Large intestine (tissue), 3 donors: ENCODE measurements at regions not wholly inside any gene's neighbourhood (a gene's known extent, or its start where the extent isn't known, plus 50 kb on each side); places are given as distances from the start of the nearest gene placed in this dataset.

ENCODE experiments used
- DNase-seq, 2 donors: peaks; one replicate each; pipeline versions ENCODE4 v3.0.0 to v3.0.0-alpha.2; 2013
- H3K27ac ChIP-seq: one replicate; pipeline ENCODE4 v1.5.1; 2013; ENCODE audit warnings: low read length
- H3K27me3 ChIP-seq: 2 replicates; pipeline ENCODE4 v1.6.1; 2013; ENCODE audit warnings: low read length; ENCODE audit not compliant: control insufficient read depth, insufficient read depth
- H3K36me3 ChIP-seq: 2 replicates; pipeline ENCODE4 v1.6.1; 2013; ENCODE audit warnings: low read length; ENCODE audit not compliant: control insufficient read depth, insufficient read depth
- H3K4me1 ChIP-seq: one replicate; pipeline ENCODE4 v1.6.1; 2013; ENCODE audit warnings: low read length; ENCODE audit not compliant: control insufficient read depth, insufficient read depth
- H3K4me3 ChIP-seq: one replicate; pipeline ENCODE4 v1.5.1; 2013; ENCODE audit warnings: low read length
- H3K9me3 ChIP-seq: one replicate; pipeline ENCODE4 v1.6.1; 2013; ENCODE audit warnings: mild to moderate bottlenecking, low read depth, low read length, moderate library complexity; ENCODE audit not compliant: control insufficient read depth
- WGBS: methylation state at CpG from one replicate; pipeline ENCODE4 v1.1.5; 2013; ENCODE audit warnings: low lambda C conversion rate; ENCODE audit not compliant: insufficient coverage; 5-methylcytosine and 5-hydroxymethylcytosine counted together

DNA sequence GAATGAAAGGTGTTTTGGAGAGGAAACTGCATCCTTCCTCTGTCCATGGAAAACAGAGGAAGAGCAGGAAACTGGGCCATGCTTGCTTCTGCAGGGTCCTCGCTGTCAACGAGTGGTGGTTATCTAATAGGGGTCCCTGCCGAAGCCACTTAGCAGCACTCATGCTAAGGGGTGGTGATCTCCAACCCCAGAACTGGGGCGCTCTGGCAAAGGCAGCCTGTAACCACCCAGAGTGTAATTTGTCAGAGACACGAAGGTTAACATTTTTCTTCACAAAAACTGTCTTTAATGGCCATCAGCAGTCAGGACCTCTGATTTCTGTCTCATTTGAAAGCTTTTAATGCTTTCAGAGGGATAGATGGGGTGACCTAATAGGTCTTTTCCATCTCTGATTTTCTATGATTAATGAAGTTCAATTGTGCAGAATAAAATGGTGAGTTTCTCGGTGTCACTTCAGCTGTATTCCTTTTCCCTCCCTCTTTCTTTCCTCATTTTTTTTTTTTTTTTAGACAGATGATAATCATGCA lies 231.3 kb upstream of the CELF4 start:
- no peaks in the 10 kb centered on the region for H3K9me3 ChIP-seq
- H3K4me3 ChIP-seq = no peak overlapping the region
- H3K4me1 ChIP-seq = no peaks in the 10 kb centered on the region
- no peak for DNase-seq
- H3K27me3 ChIP-seq = no peaks in the 10 kb centered on the region
- H3K27ac ChIP-seq = no peak overlapping the region
- H3K36me3 ChIP-seq = no peaks in the 10 kb centered on the region
- no CpG with 5 or more reads among the region's 6 CpGs for WGBS

DNA sequence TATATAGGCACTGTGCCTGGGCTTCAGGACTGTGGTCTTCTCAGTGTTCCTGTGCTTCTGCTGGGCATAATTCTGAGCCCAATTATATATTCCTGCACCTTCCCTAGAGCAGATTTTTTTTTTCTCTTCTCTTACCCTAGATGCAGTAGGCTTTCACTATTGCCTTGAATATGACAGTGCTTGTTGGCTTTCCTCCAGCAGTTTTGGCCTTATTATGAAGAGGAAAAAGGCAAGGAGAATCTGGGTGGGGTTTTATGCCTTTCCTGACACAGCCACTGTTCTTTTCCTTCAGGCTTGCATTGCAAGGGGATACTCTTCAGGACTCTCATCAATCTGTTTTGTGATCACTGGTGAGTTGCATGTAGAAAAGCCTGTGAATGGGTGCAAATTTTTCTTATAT lies 221.9 kb upstream of the CELF4 start:
- Histone ChIP-seq H3K4me3 (no peak overlapping the region), H3K36me3 (no peaks in the 10 kb centered on the region), H3K27me3 (no peaks in the 10 kb centered on the region), H3K27ac (no peak overlapping the region), H3K9me3 (no peaks in the 10 kb centered on the region), H3K4me1 (no peaks in the 10 kb centered on the region)
- no peak for DNase-seq

DNA sequence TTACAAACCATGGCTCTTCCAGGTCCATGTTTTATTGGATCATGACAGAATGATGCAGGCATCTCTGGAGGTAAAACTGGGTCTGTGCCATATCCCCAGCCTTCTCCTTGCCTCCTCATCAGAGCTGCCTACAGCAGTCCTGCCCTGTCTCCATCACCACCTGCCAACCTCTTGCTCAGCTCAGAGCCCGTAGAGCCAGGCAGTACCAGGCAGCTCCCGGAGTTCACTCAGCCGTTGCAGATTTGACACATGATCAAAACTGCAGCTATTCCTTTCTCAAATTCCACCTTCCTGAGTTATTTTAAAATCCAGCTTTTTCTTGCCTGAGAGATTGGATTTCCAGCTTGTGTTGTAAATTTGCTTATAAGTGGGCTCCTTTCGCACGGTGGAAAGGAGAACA lies 218.2 kb upstream of the CELF4 start:
- Histone ChIP-seq H3K4me3 (no peak overlapping the region), H3K9me3 (no peaks in the 10 kb centered on the region), H3K36me3 (no peaks in the 10 kb centered on the region), H3K4me1 (no peaks in the 10 kb centered on the region), H3K27me3 (no peaks in the 10 kb centered on the region), H3K27ac (no peak overlapping the region)
- WGBS = no CpG with 5 or more reads among the region's 5 CpGs
- no peak for DNase-seq

DNA sequence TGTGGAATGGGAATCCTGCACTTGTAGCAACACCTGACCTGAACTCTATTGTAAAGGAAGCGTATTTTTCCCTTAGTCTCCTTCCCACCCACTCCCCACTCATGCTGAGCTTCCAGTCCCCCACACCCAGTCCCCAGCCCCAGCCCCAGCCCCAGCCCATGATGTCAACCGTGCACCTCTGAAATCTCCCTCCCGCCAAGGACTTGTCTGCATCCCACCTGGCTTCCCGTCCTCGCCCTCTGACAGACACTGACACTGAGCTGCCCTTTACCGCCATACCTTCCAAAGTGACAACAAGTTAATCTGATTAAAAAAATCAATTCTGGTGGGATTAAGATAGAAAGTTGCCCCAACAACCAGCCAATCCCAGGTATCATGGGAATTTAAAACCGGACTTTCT lies 213.6 kb upstream of the CELF4 start:
- Histone ChIP-seq H3K4me1 (no peaks in the 10 kb centered on the region), H3K9me3 (no peaks in the 10 kb centered on the region), H3K27ac (no peak overlapping the region), H3K36me3 (no peaks in the 10 kb centered on the region), H3K27me3 (no peaks in the 10 kb centered on the region), H3K4me3 (no peak overlapping the region)
- WGBS = 100% methylated on average over 1 of the region's 7 CpGs
- DNase-seq = no peak

DNA sequence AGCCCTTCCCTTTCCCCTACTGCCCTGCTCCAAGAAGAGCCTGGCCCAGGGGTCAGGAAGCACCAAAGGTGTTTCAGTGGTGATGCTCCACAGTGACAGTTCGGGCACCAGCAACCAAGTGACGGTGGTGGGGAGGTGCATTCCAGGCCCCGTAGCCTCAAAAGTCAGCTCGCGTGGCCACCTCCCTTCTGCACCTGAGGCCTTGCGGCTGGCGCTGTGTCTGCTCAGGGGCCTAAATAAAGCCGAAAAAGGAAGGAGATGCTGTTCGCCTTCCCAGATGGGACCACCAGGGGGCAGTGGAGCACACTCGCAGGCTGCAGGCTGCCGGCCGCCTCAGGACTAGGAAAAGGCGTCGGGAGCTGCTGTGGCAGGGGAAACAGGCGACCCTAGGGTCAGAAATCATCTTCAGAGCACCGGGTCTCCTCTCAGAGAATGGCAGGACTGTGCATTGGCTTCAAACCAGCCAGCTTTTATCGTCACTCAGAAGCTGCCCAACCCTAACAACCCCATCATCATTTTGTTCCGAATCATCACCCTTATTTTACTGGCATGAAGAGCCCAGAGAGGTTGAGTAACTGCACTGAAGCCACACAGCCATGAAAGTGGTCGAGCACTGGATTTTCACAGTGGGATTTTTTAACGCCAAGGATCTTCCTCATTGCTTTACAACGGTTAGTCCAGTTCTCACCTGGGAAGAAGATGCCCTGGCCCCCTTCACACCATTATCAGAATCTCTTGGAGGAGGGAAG lies 213.0 kb upstream of the CELF4 start:
- Histone ChIP-seq H3K27me3 (no peaks in the 10 kb centered on the region), H3K4me3 (no peak overlapping the region), H3K36me3 (no peaks in the 10 kb centered on the region), H3K27ac (no peak overlapping the region), H3K4me1 (no peaks in the 10 kb centered on the region), H3K9me3 (no peaks in the 10 kb centered on the region)
- no CpG with 5 or more reads among the region's 21 CpGs for WGBS
- DNase-seq = peak; percentile 34 to 36

DNA sequence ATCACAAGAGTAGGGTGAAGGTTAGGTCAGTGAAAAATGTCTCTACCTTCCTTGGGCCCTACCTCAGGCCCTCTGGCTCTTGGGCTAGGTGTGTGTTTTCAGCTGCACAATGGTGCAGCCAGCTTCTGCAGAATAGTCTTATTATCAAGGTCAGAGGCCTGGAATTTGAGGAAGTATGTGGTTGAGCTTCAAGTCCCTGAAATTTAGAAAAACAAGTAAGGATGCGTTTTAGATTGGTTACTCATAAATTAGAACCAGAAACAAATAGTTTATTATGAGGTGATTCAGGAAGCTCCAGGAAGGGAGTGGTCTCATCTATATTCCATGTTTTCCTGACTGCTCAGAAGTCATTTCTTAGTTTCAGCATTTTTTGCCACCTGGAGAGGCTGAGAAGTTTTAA lies 204.2 kb upstream of the CELF4 start:
- H3K27me3 ChIP-seq = no peaks in the 10 kb centered on the region
- no peak overlapping the region for H3K27ac ChIP-seq
- H3K4me1 ChIP-seq = no peaks in the 10 kb centered on the region
- H3K36me3 ChIP-seq = no peaks in the 10 kb centered on the region
- no peak overlapping the region for H3K4me3 ChIP-seq
- no peak for DNase-seq
- no peaks in the 10 kb centered on the region for H3K9me3 ChIP-seq
- WGBS = 67% methylated on average over 1 of the region's 1 CpG

DNA sequence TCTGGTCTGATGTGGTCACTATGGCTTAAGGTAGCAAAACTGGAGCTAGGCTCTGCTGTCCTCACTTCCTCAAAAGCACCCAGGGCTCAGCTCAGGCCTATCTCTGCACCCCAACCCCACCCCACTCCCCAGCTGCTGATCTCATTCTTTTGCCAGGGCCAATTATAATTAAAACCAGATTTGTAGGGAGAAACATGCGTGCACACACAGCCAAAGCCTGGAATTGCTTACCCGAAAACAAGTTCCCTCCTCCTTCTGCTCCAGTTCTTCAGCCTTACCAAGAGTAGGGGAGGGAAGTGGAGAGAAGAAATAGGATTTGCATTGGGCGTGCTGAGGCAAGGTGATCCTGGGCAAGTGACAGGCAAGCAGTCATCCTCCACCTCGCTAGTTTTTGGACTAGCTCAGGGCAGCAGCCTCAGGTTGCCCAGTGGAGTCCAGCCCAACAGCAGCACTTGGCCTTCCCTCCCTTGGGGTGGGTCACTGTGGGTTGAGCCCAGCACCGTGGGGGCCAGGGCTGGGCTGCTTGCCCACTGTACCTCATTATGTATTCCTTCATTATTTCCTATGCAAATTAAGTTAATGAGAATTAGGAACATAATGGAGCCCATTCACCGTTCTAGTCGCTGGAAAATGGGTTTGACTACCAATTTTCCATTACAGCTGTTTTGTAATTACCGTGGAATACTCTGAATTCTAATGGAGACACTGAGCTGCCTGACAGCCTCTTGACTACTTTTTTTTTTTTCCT lies 199.1 kb upstream of the CELF4 start:
- H3K4me3 ChIP-seq = no peak overlapping the region
- WGBS = 100% methylated on average over 2 of the region's 8 CpGs
- H3K27ac ChIP-seq = no peak overlapping the region
- no peaks in the 10 kb centered on the region for H3K27me3 ChIP-seq
- H3K4me1 ChIP-seq = no peaks in the 10 kb centered on the region
- DNase-seq = no peak
- H3K9me3 ChIP-seq = no peaks in the 10 kb centered on the region
- H3K36me3 ChIP-seq = no peaks in the 10 kb centered on the region

DNA sequence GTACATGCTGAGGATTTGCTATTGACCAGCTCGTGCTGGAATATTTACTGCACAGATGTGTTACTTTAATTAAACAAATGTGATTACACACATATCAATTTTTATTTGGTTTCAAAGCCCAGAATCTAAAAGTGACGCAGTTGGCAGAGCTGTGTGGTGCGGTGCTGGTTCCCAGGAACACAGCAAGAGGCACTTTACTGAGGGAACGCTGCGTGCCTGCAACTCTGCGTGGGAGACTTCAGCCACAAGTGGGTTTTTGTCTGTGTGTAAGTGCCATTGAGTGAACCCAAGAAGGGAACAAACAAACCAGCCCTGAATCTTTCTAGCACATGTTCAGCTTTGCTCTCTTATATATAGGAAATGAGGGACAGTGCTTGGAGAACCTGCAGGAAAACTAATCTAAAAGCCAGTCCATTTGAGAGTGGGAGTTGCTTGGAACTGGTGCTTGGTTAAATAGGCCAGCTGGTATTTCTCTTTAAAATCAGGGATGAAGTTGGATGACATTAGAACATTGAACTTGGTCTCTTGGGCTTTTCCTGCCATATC lies 196.6 kb upstream of the CELF4 start:
- no peak for DNase-seq
- no peak overlapping the region for H3K4me3 ChIP-seq
- no peaks in the 10 kb centered on the region for H3K4me1 ChIP-seq
- no peaks in the 10 kb centered on the region for H3K27me3 ChIP-seq
- WGBS = no CpG with 5 or more reads among the region's 6 CpGs
- no peaks in the 10 kb centered on the region for H3K36me3 ChIP-seq
- H3K9me3 ChIP-seq = no peaks in the 10 kb centered on the region
- H3K27ac ChIP-seq = no peak overlapping the region

DNA sequence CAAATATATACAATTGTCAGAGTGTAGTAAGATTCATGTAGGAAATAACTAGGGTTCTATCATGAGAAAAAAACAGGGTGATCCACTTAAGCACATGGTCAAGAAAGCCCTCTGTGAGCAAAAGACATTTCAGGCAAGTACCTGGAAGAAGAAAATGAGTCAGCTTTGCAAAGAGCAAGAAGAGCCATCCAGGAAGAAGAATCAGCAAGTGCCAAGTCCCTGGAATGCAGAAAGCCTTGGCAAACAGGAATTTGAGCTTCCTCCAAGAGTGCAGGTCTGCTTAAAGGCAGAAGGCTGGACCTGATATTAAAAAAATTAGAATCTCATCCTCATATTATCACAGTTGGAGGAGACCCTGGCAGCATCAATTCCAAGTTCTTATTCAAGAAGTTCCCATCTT lies 188.5 kb upstream of the CELF4 start:
- Histone ChIP-seq H3K4me3 (no peak overlapping the region), H3K9me3 (no peaks in the 10 kb centered on the region), H3K4me1 (no peaks in the 10 kb centered on the region), H3K27ac (no peak overlapping the region), H3K36me3 (no peaks in the 10 kb centered on the region), H3K27me3 (no peaks in the 10 kb centered on the region)
- no peak for DNase-seq

DNA sequence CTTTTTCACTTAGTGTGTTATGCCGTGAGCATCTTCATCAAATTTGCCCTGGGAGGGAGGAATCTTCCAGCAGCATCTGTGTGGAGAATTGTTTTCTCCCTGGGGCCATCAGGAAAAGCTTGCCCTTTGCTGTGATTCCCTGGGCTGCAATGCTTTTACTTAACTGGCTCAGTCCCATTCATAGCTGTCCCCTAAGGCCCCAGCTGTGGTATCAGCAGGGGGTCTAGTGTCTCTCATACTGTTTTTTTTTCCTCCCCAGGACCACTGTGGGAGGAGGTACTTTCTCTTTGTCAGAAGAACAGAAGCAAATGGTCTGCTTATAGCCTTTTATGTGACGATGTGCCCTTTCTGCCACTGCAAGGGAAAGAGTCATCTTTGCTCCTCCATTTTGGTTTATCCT lies 176.8 kb upstream of the CELF4 start:
- Histone ChIP-seq H3K36me3 (no peaks in the 10 kb centered on the region), H3K4me1 (no peaks in the 10 kb centered on the region), H3K27me3 (no peaks in the 10 kb centered on the region), H3K9me3 (no peaks in the 10 kb centered on the region), H3K27ac (no peak overlapping the region), H3K4me3 (no peak overlapping the region)
- DNase-seq = no peak
- no CpG with 5 or more reads among the region's 2 CpGs for WGBS
